ENCODE measurements at regions not wholly inside any gene's neighbourhood (a gene's known extent, or its start where the extent isn't known, plus 50 kb on each side); places are given as distances from the start of the nearest gene placed in this dataset.

DNA sequence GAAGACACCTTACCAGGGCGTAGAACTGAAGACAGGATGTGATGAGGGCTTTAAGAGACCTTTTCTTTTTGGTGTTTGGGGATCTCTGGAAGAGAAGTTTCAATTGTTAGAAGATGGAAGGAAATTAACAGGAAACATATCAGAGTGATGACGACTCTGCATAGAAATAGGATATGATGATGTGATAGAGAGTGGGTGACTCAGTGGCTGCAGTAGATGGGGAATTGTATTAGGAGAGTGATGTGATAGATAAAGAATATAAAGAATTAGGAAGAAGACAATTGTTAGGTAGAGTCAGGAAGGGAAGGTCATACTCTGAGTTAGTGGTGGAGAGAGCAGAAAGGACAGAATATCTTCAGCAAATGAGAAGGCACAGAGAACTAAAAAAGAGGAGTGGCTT lies 593.9 kb downstream of the NYAP2 start:
- H3K27me3 ChIP-seq (ENCODE audit: control insufficient read depth in 2 of 2, insufficient read depth in 2 of 2, low read length in 2 of 2) = no peaks in the 10 kb centered on the region
- intact Hi-C loops (cut with micrococcal nuclease) = loop anchor here in 1 of 2 donors (5.0 kb wide), 1 partner anchor 809 kb away; no protein-coding TSS in a partner anchor
- no peaks in the 10 kb centered on the region for H3K36me3 ChIP-seq (ENCODE audit: control insufficient read depth in 2 of 3, insufficient read depth in 3 of 3, low read length in 3 of 3)
- ATAC-seq (no peak), DNase-seq (no peak)
- CTCF ChIA-PET = no interaction called here
- POLR2A ChIA-PET = no interaction called here
- Mint-ChIP-seq H3K27me3 (peaks cover 0 to 14% (median 5%) of the 10 kb centered on the region in 5 donors), H3K4me1 (no peaks in the 10 kb centered on the region), H3K4me3 (no peak overlapping the region), H3K27ac (no peak overlapping the region), H3K36me3 (no peaks in the 10 kb centered on the region), H3K9me3 (peaks cover 0 to 8% (median 0%) of the 10 kb centered on the region in 11 donors)
- H3K9me3 ChIP-seq (ENCODE audit: control insufficient read depth in 2 of 3, low read length in 3 of 3) = no peaks in the 10 kb centered on the region
- H3K4me3 ChIP-seq (ENCODE audit: low read length) = no peak overlapping the region
- no peaks in the 10 kb centered on the region for H3K4me1 ChIP-seq (ENCODE audit: control insufficient read depth in 2 of 2, insufficient read depth in 2 of 2, low read length in 2 of 2)
- H3K27ac ChIP-seq (ENCODE audit: low read depth, low read length) = no peak overlapping the region

DNA sequence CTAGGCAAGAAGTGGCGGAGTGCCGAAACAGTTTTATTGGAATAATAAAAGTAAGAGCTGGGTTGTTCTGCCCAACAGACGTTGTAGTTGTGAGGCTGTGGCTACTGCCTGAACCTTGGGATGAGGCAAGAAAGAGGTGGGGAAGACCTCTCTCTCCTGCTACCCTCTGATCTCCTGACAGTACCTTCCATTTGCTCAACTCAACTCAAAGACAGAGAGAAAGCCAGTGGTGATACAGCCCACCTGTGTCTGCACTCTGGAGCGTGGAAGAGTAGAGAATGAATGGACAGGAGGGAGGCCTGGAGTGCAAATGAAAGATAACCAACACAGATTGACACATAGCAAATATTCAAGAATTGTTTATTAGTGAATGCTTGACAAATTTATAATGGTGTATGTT lies 590.3 kb downstream of the NYAP2 start:
- H3K4me1 Mint-ChIP-seq = no peaks in the 10 kb centered on the region
- no peak overlapping the region for H3K4me3 ChIP-seq (ENCODE audit: low read length)
- H3K9me3 ChIP-seq (ENCODE audit: control insufficient read depth in 2 of 3, low read length in 3 of 3) = no peaks in the 10 kb centered on the region
- no peak overlapping the region for H3K27ac ChIP-seq (ENCODE audit: low read depth, low read length)
- no peaks in the 10 kb centered on the region for H3K4me1 ChIP-seq (ENCODE audit: control insufficient read depth in 2 of 2, insufficient read depth in 2 of 2, low read length in 2 of 2)
- DNase-seq (no peak), ATAC-seq (no peak)
- H3K9me3 Mint-ChIP-seq = peaks cover 0 to 8% (median 0%) of the 10 kb centered on the region in 11 donors
- H3K36me3 ChIP-seq (ENCODE audit: control insufficient read depth in 2 of 3, insufficient read depth in 3 of 3, low read length in 3 of 3) = no peaks in the 10 kb centered on the region
- H3K27me3 Mint-ChIP-seq = peaks cover 0 to 9% (median 0%) of the 10 kb centered on the region in 5 donors
- ChIA-PET CTCF (no interaction called here), POLR2A (interaction anchor here (0.6 kb wide), 1 partner anchor 638 kb away, joined by 3 read pairs; no protein-coding TSS in a partner anchor)
- no peak overlapping the region for H3K27ac Mint-ChIP-seq
- no peaks in the 10 kb centered on the region for H3K36me3 Mint-ChIP-seq
- no peak overlapping the region for H3K4me3 Mint-ChIP-seq
- no peaks in the 10 kb centered on the region for H3K27me3 ChIP-seq (ENCODE audit: control insufficient read depth in 2 of 2, insufficient read depth in 2 of 2, low read length in 2 of 2)
- intact Hi-C loops (cut with micrococcal nuclease) = loop anchor here in 1 of 2 donors (5.0 kb wide), 2 partner anchors 662 to 812 kb away; no protein-coding TSS in a partner anchor

- H3K27me3 ChIP-seq (ENCODE audit: control insufficient read depth in 2 of 2, insufficient read depth in 2 of 2, low read length in 2 of 2) = no peaks in the 10 kb centered on the region
- ATAC-seq (no peak), DNase-seq (no peak)
- Mint-ChIP-seq H3K4me1 (no peaks in the 10 kb centered on the region), H3K9me3 (peaks cover 0 to 14% (median 0%) of the 10 kb centered on the region in 11 donors), H3K4me3 (no peak overlapping the region), H3K27ac (no peak overlapping the region), H3K36me3 (no peaks in the 10 kb centered on the region), H3K27me3 (peaks cover 0 to 6% (median 4%) of the 10 kb centered on the region in 5 donors)
- intact Hi-C loops (cut with micrococcal nuclease) = no loop called here
- no peaks in the 10 kb centered on the region for H3K4me1 ChIP-seq (ENCODE audit: control insufficient read depth in 2 of 2, insufficient read depth in 2 of 2, low read length in 2 of 2)
- H3K36me3 ChIP-seq (ENCODE audit: control insufficient read depth in 2 of 3, insufficient read depth in 3 of 3, low read length in 3 of 3) = no peaks in the 10 kb centered on the region
- no peaks in the 10 kb centered on the region for H3K9me3 ChIP-seq (ENCODE audit: control insufficient read depth in 2 of 3, low read length in 3 of 3)
- ChIA-PET CTCF (no interaction called here), POLR2A (no interaction called here)
- no peak overlapping the region for H3K4me3 ChIP-seq (ENCODE audit: low read length)
- no peak overlapping the region for H3K27ac ChIP-seq (ENCODE audit: low read depth, low read length)
Observed at GRCh38 chr2:225980372-225980771, 580.9 kb downstream of the NYAP2 start.

GRCh38 chr2:225971433-225971832 lies 571.9 kb downstream of the NYAP2 start:
- Mint-ChIP-seq H3K4me3 (no peak overlapping the region), H3K27me3 (no peaks in the 10 kb centered on the region), H3K9me3 (peaks cover 0 to 11% (median 5%) of the 10 kb centered on the region in 11 donors), H3K27ac (no peak overlapping the region), H3K4me1 (peaks cover 0 to 2% (median 0%) of the 10 kb centered on the region in 7 donors), H3K36me3 (no peaks in the 10 kb centered on the region)
- Histone ChIP-seq H3K9me3 (ENCODE audit: control insufficient read depth in 2 of 3, low read length in 3 of 3) (peaks cover 0 to 5% (median 0%) of the 10 kb centered on the region in 3 experiments), H3K27me3 (ENCODE audit: control insufficient read depth in 2 of 2, insufficient read depth in 2 of 2, low read length in 2 of 2) (no peaks in the 10 kb centered on the region), H3K4me3 (ENCODE audit: low read length) (no peak overlapping the region), H3K4me1 (ENCODE audit: control insufficient read depth in 2 of 2, insufficient read depth in 2 of 2, low read length in 2 of 2) (no peaks in the 10 kb centered on the region), H3K36me3 (ENCODE audit: control insufficient read depth in 2 of 3, insufficient read depth in 3 of 3, low read length in 3 of 3) (no peaks in the 10 kb centered on the region), H3K27ac (ENCODE audit: low read depth, low read length) (no peak overlapping the region)
- no peak for ATAC-seq
- ChIA-PET CTCF (no interaction called here), POLR2A (no interaction called here)
- intact Hi-C loops (cut with micrococcal nuclease) = no loop called here
- DNase-seq = no peak

DNA sequence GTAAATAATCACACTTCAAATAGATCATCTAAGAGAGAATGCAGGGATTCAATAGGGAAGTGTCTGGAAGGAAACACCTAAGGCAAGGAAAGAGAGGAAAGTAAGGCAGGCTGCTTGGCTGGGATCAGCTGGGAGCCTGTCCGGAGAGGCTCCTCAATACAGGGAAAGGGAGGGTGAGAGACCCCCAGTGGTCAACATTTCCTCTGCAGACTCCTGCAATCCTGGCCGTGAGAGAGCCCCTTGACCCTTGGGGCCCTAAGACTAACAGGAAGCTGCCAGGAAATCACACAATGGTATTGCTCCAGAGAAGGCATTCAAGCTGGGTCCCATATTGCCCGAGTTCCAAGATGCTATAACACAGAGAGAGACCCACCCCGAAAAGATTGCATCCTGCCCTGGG lies 549.4 kb downstream of the NYAP2 start:
- Mint-ChIP-seq H3K27ac (no peak overlapping the region), H3K4me3 (no peak overlapping the region), H3K9me3 (peaks cover 4 to 40% (median 27%) of the 10 kb centered on the region in 11 donors), H3K27me3 (peaks cover 0 to 4% (median 0%) of the 10 kb centered on the region in 5 donors), H3K4me1 (no peaks in the 10 kb centered on the region), H3K36me3 (peaks cover 0 to 5% (median 0%) of the 10 kb centered on the region in 5 donors)
- intact Hi-C loops (cut with micrococcal nuclease) = no loop called here
- no peak overlapping the region for H3K27ac ChIP-seq (ENCODE audit: low read depth, low read length)
- H3K4me1 ChIP-seq (ENCODE audit: control insufficient read depth in 2 of 2, insufficient read depth in 2 of 2, low read length in 2 of 2) = no peaks in the 10 kb centered on the region
- H3K27me3 ChIP-seq (ENCODE audit: control insufficient read depth in 2 of 2, insufficient read depth in 2 of 2, low read length in 2 of 2) = no peaks in the 10 kb centered on the region
- H3K36me3 ChIP-seq (ENCODE audit: control insufficient read depth in 2 of 3, insufficient read depth in 3 of 3, low read length in 3 of 3) = no peaks in the 10 kb centered on the region
- POLR2A ChIA-PET = no interaction called here
- H3K9me3 ChIP-seq (ENCODE audit: control insufficient read depth in 2 of 3, low read length in 3 of 3) = peaks cover 0 to 13% (median 0%) of the 10 kb centered on the region in 3 experiments
- no peak overlapping the region for H3K4me3 ChIP-seq (ENCODE audit: low read length)
- ATAC-seq (no peak), DNase-seq (no peak)
- CTCF ChIA-PET = no interaction called here

- Histone ChIP-seq H3K27me3 (ENCODE audit: control insufficient read depth in 2 of 2, insufficient read depth in 2 of 2, low read length in 2 of 2) (no peaks in the 10 kb centered on the region), H3K4me1 (ENCODE audit: control insufficient read depth in 2 of 2, insufficient read depth in 2 of 2, low read length in 2 of 2) (no peaks in the 10 kb centered on the region), H3K9me3 (ENCODE audit: control insufficient read depth in 2 of 3, low read length in 3 of 3) (no peaks in the 10 kb centered on the region), H3K36me3 (ENCODE audit: control insufficient read depth in 2 of 3, insufficient read depth in 3 of 3, low read length in 3 of 3) (no peaks in the 10 kb centered on the region), H3K27ac (ENCODE audit: low read depth, low read length) (no peak overlapping the region), H3K4me3 (ENCODE audit: low read length) (no peak overlapping the region)
- Mint-ChIP-seq H3K27me3 (peaks cover 0 to 9% (median 7%) of the 10 kb centered on the region in 5 donors), H3K36me3 (no peaks in the 10 kb centered on the region), H3K27ac (no peak overlapping the region), H3K9me3 (peaks cover 0 to 8% (median 0%) of the 10 kb centered on the region in 11 donors), H3K4me3 (no peak overlapping the region), H3K4me1 (no peaks in the 10 kb centered on the region)
- ChIA-PET CTCF (interaction anchor here (0.7 kb wide), 1 partner anchor 27 kb away, joined by 3 read pairs; no protein-coding TSS in a partner anchor), POLR2A (no interaction called here)
- DNase-seq (no peak), ATAC-seq (no peak)
- intact Hi-C loops (cut with micrococcal nuclease) = no loop called here
Observed at GRCh38 chr2:225938991-225939390, 539.5 kb downstream of the NYAP2 start.

- ChIA-PET POLR2A (no interaction called here), CTCF (interaction anchor here (0.6 kb wide), 2 partner anchors 125 to 540 kb away, joined by 4 read pairs; no protein-coding TSS in a partner anchor)
- ATAC-seq (no peak), DNase-seq (no peak)
- H3K36me3 ChIP-seq (ENCODE audit: control insufficient read depth in 2 of 3, insufficient read depth in 3 of 3, low read length in 3 of 3) = no peaks in the 10 kb centered on the region
- Mint-ChIP-seq H3K4me1 (no peaks in the 10 kb centered on the region), H3K9me3 (peaks cover 0 to 8% (median 0%) of the 10 kb centered on the region in 11 donors), H3K27ac (no peak overlapping the region), H3K27me3 (peaks cover 0 to 9% (median 7%) of the 10 kb centered on the region in 5 donors), H3K4me3 (no peak overlapping the region), H3K36me3 (no peaks in the 10 kb centered on the region)
- no peak overlapping the region for H3K27ac ChIP-seq (ENCODE audit: low read depth, low read length)
- no peaks in the 10 kb centered on the region for H3K4me1 ChIP-seq (ENCODE audit: control insufficient read depth in 2 of 2, insufficient read depth in 2 of 2, low read length in 2 of 2)
- no peak overlapping the region for H3K4me3 ChIP-seq (ENCODE audit: low read length)
- intact Hi-C loops (cut with micrococcal nuclease) = no loop called here
- H3K9me3 ChIP-seq (ENCODE audit: control insufficient read depth in 2 of 3, low read length in 3 of 3) = no peaks in the 10 kb centered on the region
- no peaks in the 10 kb centered on the region for H3K27me3 ChIP-seq (ENCODE audit: control insufficient read depth in 2 of 2, insufficient read depth in 2 of 2, low read length in 2 of 2)
Observed at GRCh38 chr2:225937625-225938187, 538.2 kb downstream of the NYAP2 start.

Measured in naive thymus-derived CD4-positive, alpha-beta T cell (primary cell).